A204.1 (cell line): ENCODE measurements at regions not wholly inside any gene's neighbourhood (a gene's known extent, or its start where the extent isn't known, plus 50 kb on each side); places are given as distances from the start of the nearest gene placed in this dataset.
"Not testable (repeated sequence)": the region's sequence is repeated elsewhere in the genome, so short reads cannot be mapped to it uniquely, and the experiment has no call there.

ENCODE experiments used
- FAIRE-seq: peaks from 2 replicates; lab custom pipeline; 2012; peaks lifted over from hg19 to GRCh38; lab: Jason Lieb, UNC

DNA sequence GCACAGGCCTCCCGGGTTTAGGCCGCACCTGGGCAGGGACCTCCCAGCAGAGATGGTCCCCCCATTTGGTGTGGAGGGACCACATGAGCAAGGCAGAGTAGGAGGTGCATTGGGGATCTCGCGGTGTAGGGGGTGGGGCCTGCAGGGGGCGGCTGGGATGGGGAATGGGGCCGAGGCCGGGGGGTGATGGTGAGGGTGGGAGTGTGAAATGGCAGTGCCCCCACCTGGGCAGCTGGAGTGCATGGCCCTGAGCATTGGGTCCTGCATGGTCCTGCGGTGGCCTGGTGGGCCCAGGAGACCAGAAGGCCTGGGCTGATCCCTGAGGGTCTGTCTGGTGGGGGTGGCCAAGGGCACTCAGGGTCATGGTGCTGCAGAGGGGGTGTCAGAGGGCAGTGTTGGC is 111.8 kb downstream of the KIF26A start:
- no peak for FAIRE-seq

DNA sequence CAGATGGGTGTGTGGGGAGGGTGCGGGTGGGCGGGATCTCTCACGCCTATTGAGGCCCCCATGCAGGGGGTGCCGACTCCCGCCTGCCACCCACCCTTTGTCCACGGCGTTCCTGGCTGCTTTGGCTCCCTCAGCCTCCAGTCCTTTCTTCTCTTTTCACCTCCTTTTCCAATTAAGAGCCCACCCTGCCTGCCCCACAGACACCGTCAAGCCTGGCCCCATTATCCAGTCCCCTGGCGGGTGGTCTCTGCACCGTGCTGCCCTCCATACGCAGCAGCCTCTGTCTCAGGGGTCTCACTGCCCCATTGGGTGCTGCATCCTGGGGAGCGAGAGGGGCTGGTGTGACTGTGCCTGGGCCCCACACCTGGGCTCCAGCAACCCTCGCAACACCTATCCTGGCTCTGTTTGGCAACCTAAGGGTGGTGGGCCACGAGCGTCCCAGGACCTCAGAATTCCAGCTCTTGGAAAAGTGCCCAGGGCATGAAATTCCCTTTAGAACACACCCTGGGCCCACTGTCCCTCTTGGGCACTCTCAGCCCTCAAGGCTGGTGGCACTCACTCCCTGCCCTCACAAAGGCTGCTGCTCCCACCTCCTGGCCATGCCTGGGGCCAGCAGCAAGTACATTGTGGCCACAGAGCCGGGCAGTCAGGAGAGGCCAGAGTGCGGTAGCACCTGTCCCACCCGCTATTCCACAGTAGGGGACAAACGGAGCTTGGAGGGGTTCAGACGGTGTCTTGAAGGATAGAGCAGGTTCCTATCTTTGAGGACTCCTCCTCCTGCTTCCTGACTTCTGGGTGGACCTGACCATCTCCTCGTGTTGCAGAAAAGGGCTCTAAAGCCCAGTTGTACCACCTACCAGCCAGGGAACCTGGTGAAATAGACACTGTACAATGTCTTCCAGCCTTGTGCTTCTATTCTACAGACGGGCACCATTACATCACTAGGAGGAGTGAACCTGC is 114.1 kb downstream of the KIF26A start:
- no peak for FAIRE-seq

- FAIRE-seq: no peak
Observed at GRCh38 chr14:104253223-104253822, 114.9 kb downstream of the KIF26A start.

DNA sequence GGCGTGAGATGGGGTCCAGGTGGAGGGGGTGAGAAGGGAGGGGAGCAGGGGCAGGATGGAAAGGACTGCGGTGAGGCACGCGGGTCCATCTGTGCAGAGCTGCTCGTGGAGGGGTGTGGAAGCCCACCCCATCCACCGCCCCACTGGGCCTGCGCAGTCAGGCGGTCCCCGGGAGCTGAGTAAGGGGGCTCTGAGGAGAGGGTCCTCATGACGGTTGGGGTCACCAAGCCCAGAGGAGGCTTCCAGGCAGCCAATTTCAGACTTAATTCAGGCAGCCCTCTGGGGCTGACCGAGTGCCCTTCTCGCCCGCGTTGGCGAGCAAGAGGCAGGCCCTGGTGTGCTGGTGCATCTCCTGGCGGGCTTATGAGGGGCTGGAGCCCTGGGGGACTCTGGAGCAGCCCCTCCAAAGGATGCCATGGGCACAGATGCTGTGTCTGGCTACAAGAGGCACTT is 115.5 kb downstream of the KIF26A start:
- no peak for FAIRE-seq

- FAIRE-seq: no peak
Observed at GRCh38 chr14:104254735-104255400, 116.5 kb downstream of the KIF26A start.

DNA sequence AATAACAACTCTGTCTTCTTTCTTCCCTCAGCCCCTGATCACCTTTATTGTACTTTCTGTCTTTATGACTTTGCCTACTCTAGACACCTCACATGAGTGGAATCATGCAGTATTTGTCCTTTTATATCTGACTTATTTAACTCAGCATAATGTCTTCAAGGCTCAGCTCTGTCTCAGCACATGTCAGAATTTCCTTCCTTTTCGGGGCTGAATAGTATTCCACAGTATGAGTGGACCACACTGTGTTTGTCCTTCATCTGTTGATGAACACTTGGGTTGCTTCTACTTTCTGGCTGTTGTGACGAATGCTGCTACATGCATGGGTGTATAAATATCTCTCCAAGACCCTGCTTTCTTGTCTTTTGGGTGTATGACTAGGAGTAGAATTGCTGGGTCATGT is 117.6 kb downstream of the KIF26A start:
- FAIRE-seq: no peak

GRCh38 chr14:104262515-104263514 is 124.4 kb downstream of the KIF26A start:
- no peak for FAIRE-seq

GRCh38 chr14:104263675-104264358 is 125.4 kb downstream of the KIF26A start:
- no peak for FAIRE-seq

DNA sequence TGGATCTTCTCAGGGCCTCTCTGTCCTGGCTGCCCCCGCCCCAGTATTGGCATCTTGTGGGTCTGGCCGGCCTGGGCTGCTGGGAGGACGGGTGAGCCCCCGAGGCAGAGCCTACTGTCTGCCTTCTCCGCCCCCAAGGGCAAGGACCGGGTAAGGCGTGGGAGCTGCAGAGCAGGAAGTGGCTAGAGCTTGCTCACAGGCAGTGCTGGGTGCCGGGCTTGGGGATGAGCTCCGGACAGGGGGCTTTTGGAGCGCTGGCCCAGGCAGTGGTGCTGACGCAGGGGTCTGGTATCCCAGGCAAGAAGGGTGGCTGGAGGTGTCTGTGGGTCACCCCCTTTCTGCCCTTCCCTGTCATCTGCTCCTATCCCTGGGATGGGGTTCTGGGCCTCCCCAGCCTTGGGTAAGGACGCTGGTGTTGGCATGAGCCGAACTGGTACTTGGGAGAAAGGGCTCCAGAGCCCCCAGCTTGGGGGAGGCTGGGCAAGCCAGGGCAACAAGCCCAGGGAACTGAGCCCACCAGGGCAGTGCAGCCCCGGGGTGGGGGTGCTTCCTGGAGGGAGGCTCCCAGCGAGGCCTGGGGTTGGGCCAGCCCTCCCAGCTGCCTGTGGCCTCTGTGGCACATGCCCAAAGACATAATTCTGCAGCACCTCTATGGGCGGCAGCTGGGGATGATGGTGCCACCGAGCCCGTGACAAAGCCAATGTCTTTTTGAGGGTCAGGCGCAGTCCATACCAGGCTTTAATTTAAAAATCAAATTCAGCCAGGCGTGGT is 126.3 kb downstream of the KIF26A start:
- no peak for FAIRE-seq

GRCh38 chr14:104265918-104266630 is 127.7 kb downstream of the KIF26A start:
- no peak for FAIRE-seq

DNA sequence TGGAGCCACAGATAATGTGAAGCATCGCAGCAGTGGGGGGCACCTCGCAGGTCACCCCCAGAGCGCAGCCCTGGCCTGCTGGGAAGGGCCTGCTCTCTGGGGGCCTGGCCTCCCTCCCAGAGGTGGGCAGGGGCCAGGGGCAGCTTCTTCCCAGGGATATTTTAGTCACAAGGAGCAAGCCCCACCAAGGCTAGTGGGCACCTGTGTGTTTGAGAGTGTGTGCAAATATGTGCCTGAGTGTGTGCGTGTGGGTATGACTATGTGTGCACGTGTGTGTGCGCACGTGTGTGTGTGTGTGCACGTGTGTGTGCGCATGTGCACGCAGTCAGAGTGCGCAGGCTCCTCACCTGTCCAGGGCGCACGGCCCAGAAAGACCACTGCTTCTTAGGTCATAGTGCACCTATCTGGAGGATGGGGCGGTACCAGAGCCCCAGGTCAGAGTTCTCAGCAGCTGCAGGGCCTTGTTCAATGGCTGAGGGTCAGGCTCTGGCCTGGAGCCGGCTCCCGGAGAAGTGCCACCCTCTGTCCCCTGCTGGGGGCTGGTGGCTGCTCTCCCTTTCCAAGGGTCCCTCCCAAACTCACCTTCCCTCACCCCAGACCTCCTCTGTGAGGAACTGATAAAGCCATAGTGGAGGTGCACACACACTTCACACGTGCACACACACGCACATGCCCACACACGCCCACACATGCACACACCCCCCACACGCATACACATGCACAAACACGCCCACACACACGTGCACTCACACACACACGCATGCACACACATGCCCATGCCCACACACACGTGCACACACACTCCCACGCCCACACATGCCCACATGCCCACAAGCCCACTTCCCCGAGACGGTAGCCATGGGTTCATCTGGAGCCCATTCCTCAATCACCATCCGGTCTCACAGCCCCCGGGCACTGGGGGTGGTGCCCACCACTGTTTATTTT is 128.5 kb downstream of the KIF26A start:
- FAIRE-seq: no peak

DNA sequence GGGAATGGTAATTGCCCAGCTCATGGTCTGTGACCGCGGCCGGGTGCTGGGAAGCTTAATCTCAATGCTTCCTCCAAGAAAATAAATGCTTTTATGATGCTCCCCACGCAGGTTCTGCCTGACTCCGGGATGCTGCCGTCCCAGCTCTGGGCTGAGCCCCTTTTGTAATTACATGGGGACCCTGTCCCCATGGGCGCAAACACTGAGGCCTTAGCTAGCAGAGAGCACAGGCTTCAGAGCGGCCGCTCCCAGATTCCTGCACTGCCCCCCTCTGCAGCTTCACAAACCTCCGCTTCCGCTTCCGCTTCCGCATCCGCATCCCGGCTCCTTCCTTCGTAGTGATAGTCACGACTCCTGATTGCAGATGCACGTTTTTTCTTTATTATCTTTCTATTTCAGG is 129.5 kb downstream of the KIF26A start:
- no peak for FAIRE-seq

GRCh38 chr14:104268295-104268694 is 129.9 kb downstream of the KIF26A start:
- no peak for FAIRE-seq

DNA sequence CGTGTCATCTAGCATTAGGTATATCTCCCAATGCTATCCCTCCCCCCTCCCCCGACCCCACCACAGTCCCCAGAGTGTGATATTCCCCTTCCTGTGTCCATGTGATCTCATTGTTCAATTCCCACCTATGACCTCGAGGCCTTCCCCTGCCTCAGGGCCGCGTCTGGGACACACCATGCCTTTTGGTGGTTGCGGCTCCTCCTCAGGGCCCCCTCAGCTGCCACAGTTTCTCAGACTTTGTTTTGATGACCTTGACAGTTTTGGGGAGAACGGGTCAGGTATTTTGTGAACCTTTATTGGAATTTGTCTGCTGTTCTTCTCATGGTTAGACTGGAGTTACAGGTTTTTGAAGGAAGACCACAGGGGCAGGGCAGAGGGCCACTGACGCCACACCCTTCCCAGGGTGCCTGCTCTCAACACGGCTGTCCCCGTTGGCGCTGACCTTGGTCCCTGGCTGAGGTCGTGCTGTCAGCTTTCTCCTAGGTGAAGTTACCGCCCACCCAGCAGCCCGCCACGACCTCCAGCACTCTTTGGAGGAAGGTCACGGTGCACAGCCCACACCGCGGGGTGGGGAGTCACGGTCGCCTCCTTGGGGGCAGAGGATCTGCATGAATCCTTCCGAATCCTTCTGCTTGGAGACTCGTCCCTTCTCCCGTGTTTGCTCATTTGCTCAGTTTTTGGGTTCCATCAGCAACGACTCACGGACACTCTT is 130.5 kb downstream of the KIF26A start:
- FAIRE-seq: no peak

- not testable (repeated sequence) for FAIRE-seq
Observed at GRCh38 chr14:104269511-104270241, 131.3 kb downstream of the KIF26A start.

- FAIRE-seq: no peak
Observed at GRCh38 chr14:104271391-104271790, 133.0 kb downstream of the KIF26A start.

GRCh38 chr14:104274806-104275205 is 136.4 kb downstream of the KIF26A start:
- no peak for FAIRE-seq
